HG03135 (cell line): ENCODE measurements at regions not wholly inside any gene's neighbourhood (a gene's known extent, or its start where the extent isn't known, plus 50 kb on each side); places are given as distances from the start of the nearest gene placed in this dataset.
"Not testable (repeated sequence)": the region's sequence is repeated elsewhere in the genome, so short reads cannot be mapped to it uniquely, and the experiment has no call there.

ENCODE experiments used
- ATAC-seq: cut with Tn5 transposase; IDR thresholded peaks from one replicate; pipeline ENCODE4 v1.9.1; 2021; ENCODE audit warnings: mild to moderate bottlenecking, moderate library complexity; ENCODE audit not compliant: unreplicated experiment

GRCh38 chr10:80855348-80855971 lies 317.8 kb downstream of the SH2D4B start:
- no peak for ATAC-seq

- no peak for ATAC-seq
Measured at GRCh38 chr10:80856186-80856585, 318.5 kb downstream of the SH2D4B start.

GRCh38 chr10:80859279-80859678 lies 321.6 kb downstream of the SH2D4B start:
- not testable (repeated sequence) for ATAC-seq

GRCh38 chr10:80860719-80861118 lies 323.0 kb downstream of the SH2D4B start:
- ATAC-seq = no peak

GRCh38 chr10:80861882-80862281 lies 324.2 kb downstream of the SH2D4B start:
- ATAC-seq = no peak

- peak; percentile 73 for ATAC-seq
Measured at GRCh38 chr10:80870282-80870681, 332.6 kb downstream of the SH2D4B start.

GRCh38 chr10:80871083-80871482 lies 333.4 kb downstream of the SH2D4B start:
- ATAC-seq = peak; percentile 52

GRCh38 chr10:80878330-80878729 lies 340.6 kb downstream of the SH2D4B start:
- ATAC-seq = no peak

- ATAC-seq = no peak
Measured at GRCh38 chr10:80890146-80890545, 352.4 kb downstream of the SH2D4B start.

GRCh38 chr10:80893256-80893655 lies 355.6 kb downstream of the SH2D4B start:
- ATAC-seq = no peak

GRCh38 chr10:80894311-80894791 lies 356.6 kb downstream of the SH2D4B start:
- ATAC-seq = no peak

GRCh38 chr10:80894797-80895467 lies 357.2 kb downstream of the SH2D4B start:
- ATAC-seq = no peak

GRCh38 chr10:80896076-80896475 lies 358.4 kb downstream of the SH2D4B start:
- no peak for ATAC-seq

GRCh38 chr10:80896959-80897358 lies 359.3 kb downstream of the SH2D4B start:
- no peak for ATAC-seq

- no peak for ATAC-seq
Measured at GRCh38 chr10:80900661-80901060, 363.0 kb downstream of the SH2D4B start.

GRCh38 chr10:80908611-80909010 lies 370.9 kb downstream of the SH2D4B start:
- ATAC-seq = no peak

GRCh38 chr10:80909254-80909653 lies 371.6 kb downstream of the SH2D4B start:
- ATAC-seq = no peak

- ATAC-seq = no peak
Measured at GRCh38 chr10:80917636-80918035, 379.9 kb downstream of the SH2D4B start.

GRCh38 chr10:80921032-80921431 lies 383.3 kb downstream of the SH2D4B start:
- ATAC-seq = no peak

- no peak for ATAC-seq
Measured at GRCh38 chr10:80924063-80924952, 386.6 kb downstream of the SH2D4B start.

GRCh38 chr10:80927419-80928078 lies 389.8 kb downstream of the SH2D4B start:
- no peak for ATAC-seq
